HG03280 (cell line): ENCODE measurements at regions not wholly inside any gene's neighbourhood (a gene's known extent, or its start where the extent isn't known, plus 50 kb on each side); places are given as distances from the start of the nearest gene placed in this dataset.

ENCODE experiments used
- ATAC-seq: cut with Tn5 transposase; IDR thresholded peaks from one replicate; pipeline ENCODE4 v1.9.1; 2021; ENCODE audit warnings: mild to moderate bottlenecking, moderate library complexity; ENCODE audit not compliant: unreplicated experiment

DNA sequence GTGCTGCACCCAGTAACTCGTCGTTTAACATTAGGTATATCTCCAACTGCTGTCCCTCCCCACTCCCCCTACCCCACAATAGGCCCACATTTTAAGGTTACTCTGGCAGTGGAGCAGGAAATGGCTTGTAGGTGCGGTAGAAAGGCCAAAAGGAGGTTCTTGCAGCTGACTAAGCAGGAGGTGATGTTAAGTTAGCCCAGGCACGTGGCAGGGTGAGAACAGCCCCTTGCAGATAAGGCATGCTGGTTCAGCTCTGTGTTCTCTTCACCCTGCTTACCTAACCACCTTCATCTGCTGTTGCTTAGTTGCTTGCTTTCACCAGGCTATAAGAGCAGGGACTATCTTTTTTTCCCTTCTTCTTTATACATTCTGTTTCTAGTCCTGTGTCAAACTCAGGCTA is 1082.8 kb upstream of the RBFOX1 start:
- ATAC-seq: no peak

GRCh38 chr16:6248199-6248598 is 1084.4 kb upstream of the RBFOX1 start:
- ATAC-seq: no peak

DNA sequence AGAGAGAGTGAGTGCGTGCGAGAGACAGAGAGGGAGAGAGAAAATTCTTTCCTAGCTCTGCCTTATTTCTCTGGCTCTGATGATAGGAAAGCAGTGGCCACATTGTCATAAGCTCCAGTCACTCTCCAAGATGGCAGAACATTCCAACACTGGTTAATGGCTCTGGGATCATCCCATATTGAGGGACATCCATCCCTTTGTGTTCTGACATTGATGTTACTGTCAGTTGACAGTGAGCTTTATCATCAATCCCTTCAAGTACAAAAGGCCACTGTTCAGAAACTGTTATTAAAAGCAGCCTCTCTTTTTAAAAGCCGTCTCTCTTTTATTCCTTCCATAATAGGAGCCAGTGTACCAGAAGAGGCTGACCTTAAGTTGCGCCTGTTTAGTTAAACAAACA is 1084.9 kb upstream of the RBFOX1 start:
- ATAC-seq: no peak

DNA sequence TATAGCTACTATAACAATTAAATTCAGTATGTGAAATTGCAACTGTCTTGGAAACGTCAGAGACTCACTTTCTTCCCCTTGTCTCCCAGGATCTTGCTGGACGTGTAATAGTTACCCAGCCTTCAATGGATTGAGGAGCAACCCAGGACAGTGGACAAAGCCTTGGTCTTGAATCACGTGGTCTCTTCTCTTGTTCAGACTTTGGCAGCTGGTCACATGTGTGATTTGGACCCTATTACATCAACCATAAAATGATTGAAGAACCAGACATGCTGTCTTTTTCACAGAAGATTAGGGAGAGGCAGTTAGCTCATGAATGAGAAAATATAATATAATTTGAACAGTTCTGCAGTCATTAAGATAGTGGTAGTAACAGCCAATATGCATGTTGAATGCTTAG is 1085.5 kb upstream of the RBFOX1 start:
- ATAC-seq: no peak

GRCh38 chr16:6246266-6246665 is 1086.4 kb upstream of the RBFOX1 start:
- no peak for ATAC-seq

GRCh38 chr16:6232056-6232455 is 1100.6 kb upstream of the RBFOX1 start:
- ATAC-seq: no peak

GRCh38 chr16:6231398-6231797 is 1101.2 kb upstream of the RBFOX1 start:
- ATAC-seq: no peak

DNA sequence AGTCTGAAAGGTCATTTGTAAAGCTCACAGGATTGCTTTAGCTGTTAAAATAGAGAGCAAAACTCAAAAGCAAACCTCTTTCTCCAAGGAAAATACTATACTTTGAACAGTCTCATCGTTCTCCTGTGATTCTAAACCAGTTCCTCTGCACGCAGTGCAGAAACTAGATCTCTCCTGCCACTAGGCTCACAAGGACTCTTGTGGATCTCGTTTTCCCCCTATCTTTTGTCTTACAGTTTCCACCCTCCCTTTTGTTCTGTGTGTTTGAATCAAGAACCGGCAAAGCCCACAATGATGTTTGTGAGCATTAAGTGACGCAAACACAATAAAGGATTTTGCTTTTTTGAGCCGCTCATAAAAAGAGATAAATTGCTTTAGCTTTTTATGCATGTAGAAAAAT is 1103.5 kb upstream of the RBFOX1 start:
- no peak for ATAC-seq

DNA sequence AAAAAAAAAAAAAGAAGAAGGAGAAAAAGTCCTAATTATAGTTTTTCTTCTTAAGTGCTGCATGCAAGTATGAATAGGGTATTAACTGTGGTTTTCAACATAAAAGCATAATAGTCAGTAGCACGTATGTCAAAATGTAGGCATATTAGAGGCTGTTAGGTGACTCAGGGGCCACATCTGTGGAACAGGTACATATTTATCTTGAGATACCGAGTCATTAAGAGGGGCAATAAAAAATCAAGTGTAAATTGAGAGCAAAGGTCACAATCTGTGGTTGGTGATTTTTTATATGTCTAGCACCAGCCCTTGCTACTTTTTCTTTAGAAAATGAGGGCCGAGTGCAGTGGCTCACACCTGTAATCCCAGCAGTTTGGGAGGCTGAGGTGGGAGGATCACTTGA is 1113.8 kb upstream of the RBFOX1 start:
- ATAC-seq: no peak

GRCh38 chr16:6216836-6217235 is 1115.8 kb upstream of the RBFOX1 start:
- no peak for ATAC-seq

- ATAC-seq: no peak
Measured at GRCh38 chr16:6211644-6212043, 1114.0 kb upstream of the EEF2KMT start.

DNA sequence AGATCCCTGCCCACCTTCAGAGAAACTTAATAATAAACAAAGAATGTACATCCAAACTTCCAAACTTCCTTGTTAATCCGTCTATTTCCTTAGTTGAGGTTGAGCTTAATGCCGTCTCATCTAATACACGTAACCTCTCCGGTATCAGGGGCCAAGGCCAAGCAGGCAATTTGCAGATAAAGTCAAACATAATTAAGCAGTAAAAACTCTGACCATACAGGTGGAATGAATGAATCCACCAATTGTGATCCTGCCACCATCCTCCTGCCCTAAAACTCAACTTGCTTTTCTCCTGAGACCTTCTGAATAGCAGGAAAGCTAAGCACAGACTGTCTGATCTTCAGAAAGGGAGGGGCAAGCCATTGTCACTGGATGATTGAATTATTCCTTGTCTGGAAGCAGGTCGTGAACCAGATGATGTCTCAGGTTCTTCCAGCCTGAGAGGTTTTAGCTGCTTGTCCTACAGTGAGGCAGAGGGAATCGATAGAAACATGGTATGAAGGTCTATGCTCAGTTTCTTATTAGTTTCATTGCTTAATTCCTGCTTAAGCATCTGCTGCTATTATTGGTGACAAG is 1111.8 kb upstream of the EEF2KMT start:
- ATAC-seq: no peak

DNA sequence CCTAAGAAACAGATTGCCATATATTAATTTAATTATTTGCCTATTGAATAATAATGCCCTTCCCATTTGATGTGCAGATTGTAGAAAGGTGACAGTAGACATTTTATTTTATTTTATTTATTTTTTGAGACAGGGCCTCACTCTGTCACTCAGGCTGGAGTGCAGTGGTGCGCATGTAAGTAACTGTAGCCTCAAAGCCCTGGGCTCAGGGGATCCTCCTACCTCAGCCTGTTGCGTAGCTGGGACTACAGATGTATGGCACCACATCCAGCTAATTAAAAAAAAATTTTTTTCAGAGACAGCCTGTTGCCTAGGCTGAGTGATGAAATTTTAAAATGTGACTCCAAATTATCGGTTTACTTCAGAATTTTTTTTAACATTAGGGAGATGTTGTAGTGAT is 1110.0 kb upstream of the EEF2KMT start:
- ATAC-seq: no peak

DNA sequence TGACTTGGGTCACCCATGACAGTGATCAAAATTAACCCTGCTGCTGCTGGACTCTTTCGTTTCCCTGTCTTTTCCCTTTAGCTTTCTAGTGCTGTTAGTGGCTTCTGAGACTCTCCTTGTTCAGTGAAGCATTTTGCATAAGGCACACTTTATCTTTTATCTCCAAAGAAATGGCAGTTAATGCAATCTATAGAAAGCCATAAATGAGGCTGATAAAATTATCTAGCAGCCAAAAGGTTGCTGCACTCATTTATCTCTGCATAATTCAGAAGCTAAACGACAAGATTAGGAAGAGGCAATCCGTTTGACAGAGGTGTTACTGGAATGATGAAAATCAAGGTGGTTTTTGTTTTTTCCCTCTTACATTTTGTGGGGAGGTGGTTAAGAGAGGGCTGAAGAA is 1109.5 kb upstream of the EEF2KMT start:
- ATAC-seq: no peak

- ATAC-seq: no peak
Measured at GRCh38 chr16:6206080-6206479, 1108.5 kb upstream of the EEF2KMT start.

DNA sequence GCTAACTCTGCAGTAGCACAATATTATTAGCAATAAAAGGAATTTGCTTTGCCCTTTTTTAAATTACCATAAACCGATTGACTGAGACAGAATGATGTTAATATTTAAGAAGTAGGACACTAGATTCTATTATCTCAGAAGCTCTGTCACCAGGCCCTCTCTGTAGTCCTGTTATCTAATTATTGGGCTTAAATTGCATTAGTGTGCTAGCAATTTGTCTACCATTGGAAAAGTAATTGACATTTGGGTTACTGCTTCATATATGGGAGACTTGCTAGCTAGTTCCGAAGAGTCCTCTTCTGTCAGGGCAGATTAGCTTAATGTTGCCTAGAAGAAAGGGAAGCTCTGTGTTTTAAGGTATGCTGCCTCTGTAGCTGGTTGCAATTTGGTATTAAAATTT is 1107.3 kb upstream of the EEF2KMT start:
- ATAC-seq: no peak

DNA sequence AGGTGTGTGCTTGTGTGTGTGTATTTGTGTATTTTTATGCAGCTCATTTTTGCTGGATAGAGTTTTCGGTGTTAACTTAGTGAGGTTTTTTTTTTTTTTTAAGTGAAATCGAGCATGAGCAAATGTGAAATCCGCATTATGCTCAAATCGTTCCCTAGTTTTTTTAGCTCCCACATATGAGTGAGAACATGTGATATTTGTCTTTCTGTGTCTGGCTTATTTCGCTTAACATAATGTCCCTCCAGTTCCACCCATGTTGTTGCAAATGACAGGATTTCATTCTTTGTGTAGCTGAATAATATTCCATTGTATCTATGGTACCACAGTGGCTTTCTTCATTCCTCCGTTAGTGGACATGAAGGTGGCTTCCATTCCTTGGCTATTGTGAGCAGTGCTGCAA is 1103.3 kb upstream of the EEF2KMT start:
- ATAC-seq: no peak

- no peak for ATAC-seq
Measured at GRCh38 chr16:6200271-6200670, 1102.7 kb upstream of the EEF2KMT start.

DNA sequence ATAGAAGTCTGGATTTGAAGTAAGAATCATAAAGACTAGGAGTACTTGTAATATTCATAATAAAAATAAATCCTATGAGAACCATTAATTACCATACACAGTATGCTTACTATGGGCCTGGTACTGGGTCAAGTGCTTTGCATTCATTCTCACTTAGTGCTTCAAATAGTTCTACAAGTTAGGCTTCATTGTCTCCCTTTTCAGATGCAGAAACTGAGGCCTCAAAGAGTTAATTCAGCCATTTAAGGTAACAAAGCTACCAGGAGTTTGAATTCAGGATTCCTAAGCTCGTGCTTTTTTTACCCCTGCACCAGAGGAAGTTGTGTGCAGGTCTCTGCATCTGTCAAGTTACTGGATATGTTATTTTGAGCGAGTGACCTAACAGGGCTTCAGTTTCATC is 1098.4 kb upstream of the EEF2KMT start:
- ATAC-seq: no peak

DNA sequence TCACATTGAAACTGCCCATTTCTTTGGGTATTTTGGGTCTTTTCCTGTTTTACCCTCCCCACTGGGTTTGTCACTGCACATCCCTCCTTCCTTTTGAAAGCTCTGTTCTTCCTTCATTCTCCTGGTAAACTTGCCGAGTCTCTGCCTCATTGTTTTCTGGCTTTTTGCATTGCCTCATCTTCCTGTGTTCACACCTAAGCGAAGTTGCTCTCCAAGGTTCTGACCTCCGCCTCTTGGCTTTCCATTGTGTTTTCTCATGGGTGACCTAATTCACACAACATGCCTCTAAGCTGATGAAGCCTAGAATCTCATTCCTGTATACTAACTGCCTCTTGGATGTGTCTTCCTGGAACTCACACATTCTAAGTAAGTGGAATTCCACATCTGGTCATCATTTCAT is 1096.1 kb upstream of the EEF2KMT start:
- ATAC-seq: no peak

DNA sequence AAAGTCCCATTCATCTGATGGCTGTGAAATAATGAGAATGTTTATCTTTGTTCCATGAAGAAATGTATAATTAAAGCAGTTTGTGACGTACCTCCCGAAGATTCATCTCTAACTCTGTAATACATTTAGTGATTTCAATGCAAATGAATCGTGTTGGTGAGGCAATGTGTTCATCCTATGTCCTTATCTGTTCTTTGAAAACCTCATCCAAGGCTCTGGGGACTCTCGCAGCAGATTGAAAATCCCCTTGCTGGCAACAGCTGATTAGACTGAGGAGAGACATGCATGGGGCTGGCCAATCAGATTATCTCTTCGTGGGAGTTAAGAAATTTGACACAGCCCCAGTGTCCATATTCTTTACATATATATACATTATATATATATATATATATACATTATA is 1095.4 kb upstream of the EEF2KMT start:
- ATAC-seq: no peak

GRCh38 chr16:6192532-6192931 is 1094.9 kb upstream of the EEF2KMT start:
- no peak for ATAC-seq

- ATAC-seq: no peak
Measured at GRCh38 chr16:6190776-6191175, 1093.2 kb upstream of the EEF2KMT start.

GRCh38 chr16:6189216-6189615 is 1091.6 kb upstream of the EEF2KMT start:
- no peak for ATAC-seq
